ENCODE measurements at regions not wholly inside any gene's neighbourhood (a gene's known extent, or its start where the extent isn't known, plus 50 kb on each side); places are given as distances from the start of the nearest gene placed in this dataset.

DNA sequence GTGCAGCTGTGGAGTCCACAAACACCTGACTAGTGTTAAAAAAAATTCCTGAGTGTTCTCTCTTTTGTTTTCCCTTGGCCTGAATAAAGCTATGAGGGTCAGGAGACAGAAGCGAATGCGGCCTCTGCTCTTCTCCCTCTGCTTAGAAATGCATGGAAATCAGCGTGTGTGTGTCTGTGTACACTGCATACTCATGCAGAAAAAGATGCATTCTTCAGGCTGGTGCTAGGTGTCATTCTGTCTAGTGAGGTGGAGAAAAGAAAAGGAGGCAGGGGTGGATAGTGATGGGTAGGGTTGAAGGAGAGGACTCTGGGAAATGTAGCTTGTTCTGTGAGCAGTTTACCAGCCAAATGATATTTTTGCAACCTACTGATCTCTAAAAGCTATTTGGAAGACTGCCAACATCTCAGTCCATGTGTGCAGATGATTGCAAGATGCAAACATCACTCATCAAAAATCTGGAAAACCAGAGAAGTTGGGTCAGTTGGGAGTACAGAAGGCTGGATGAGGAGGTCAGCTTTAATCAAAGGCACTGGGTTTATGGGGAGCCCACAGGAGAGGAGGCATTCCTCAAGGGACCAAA lies 177.7 kb downstream of the INSIG2 start:
- TF ChIP-seq POLR2A (IDR thresholded peaks at IDR 0.05; ENCODE audit: extremely low read depth, insufficient read length): no peak
- TF ChIP-seq, protein P1, sequence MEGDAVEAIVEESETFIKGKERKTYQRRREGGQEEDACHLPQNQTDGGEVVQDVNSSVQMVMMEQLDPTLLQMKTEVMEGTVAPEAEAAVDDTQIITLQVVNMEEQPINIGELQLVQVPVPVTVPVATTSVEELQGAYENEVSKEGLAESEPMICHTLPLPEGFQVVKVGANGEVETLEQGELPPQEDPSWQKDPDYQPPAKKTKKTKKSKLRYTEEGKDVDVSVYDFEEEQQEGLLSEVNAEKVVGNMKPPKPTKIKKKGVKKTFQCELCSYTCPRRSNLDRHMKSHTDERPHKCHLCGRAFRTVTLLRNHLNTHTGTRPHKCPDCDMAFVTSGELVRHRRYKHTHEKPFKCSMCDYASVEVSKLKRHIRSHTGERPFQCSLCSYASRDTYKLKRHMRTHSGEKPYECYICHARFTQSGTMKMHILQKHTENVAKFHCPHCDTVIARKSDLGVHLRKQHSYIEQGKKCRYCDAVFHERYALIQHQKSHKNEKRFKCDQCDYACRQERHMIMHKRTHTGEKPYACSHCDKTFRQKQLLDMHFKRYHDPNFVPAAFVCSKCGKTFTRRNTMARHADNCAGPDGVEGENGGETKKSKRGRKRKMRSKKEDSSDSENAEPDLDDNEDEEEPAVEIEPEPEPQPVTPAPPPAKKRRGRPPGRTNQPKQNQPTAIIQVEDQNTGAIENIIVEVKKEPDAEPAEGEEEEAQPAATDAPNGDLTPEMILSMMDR (IDR thresholded peaks at IDR 0.05; ENCODE audit: low read depth, low read length): no peak
- TF ChIP-seq, protein P2, sequence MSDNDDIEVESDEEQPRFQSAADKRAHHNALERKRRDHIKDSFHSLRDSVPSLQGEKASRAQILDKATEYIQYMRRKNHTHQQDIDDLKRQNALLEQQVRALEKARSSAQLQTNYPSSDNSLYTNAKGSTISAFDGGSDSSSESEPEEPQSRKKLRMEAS (IDR thresholded peaks at IDR 0.05; ENCODE audit: low read depth, low read length): no peak
